NB4 (cell line): ENCODE measurements at regions not wholly inside any gene's neighbourhood (a gene's known extent, or its start where the extent isn't known, plus 50 kb on each side); places are given as distances from the start of the nearest gene placed in this dataset.

Source experiments
- POLR2A ChIP-seq: IDR thresholded peaks from 2 replicates; pipeline ENCODE4 v1.6.1; 2011; ENCODE audit warnings: mild to moderate bottlenecking; ENCODE audit not compliant: insufficient read length; ENCODE audit errors: extremely low read depth
- TF ChIP-seq, protein P1 (sequence below): IDR thresholded peaks from one replicate; pipeline ENCODE4 v1.5.1; 2012; ENCODE audit warnings: low read depth, low read length

DNA sequence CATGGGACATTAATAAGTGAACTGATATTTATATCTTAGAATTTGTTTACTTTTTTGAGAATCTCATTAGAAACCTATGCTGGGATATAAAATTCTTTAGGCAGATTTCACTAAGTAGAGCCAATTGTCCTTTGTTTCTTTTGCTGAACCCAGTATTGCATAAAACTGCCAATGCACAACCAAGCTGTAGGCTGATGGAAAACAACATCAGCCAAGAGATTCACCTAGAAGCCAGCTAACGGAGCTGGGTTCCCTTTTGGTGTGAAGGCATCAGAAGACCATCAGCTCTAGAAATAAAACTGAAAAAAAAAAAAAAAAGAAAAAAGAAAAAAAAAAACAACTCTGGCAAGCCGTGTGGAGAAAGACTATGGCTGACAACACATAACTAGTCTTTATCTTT lies 328.2 kb upstream of the PDE3A start:
- TF ChIP-seq, protein P1, sequence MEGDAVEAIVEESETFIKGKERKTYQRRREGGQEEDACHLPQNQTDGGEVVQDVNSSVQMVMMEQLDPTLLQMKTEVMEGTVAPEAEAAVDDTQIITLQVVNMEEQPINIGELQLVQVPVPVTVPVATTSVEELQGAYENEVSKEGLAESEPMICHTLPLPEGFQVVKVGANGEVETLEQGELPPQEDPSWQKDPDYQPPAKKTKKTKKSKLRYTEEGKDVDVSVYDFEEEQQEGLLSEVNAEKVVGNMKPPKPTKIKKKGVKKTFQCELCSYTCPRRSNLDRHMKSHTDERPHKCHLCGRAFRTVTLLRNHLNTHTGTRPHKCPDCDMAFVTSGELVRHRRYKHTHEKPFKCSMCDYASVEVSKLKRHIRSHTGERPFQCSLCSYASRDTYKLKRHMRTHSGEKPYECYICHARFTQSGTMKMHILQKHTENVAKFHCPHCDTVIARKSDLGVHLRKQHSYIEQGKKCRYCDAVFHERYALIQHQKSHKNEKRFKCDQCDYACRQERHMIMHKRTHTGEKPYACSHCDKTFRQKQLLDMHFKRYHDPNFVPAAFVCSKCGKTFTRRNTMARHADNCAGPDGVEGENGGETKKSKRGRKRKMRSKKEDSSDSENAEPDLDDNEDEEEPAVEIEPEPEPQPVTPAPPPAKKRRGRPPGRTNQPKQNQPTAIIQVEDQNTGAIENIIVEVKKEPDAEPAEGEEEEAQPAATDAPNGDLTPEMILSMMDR, result no peak
- no peak for TF ChIP-seq POLR2A
